ENCODE measurements at regions not wholly inside any gene's neighbourhood (a gene's known extent, or its start where the extent isn't known, plus 50 kb on each side); places are given as distances from the start of the nearest gene placed in this dataset.
A peak's percentile ranks its signal among the peaks of the same experiment; 100 is the strongest.

GRCh38 chr9:119441338-119441737 lies 72.1 kb upstream of the BRINP1 start (continued):
- TF ChIP-seq ZMAT4 (CRISPR knock-in tag; IDR thresholded peaks at IDR 0.05) (no peak), CREM (CRISPR knock-in tag; IDR thresholded peaks at IDR 0.05) (no peak), ZNF263 (CRISPR knock-in tag; IDR thresholded peaks at IDR 0.05; ENCODE audit: low read depth) (no peak), NR1H2 (CRISPR knock-in tag; IDR thresholded peaks at IDR 0.05) (no peak)

- ATAC-seq (no peak), DNase-seq (ENCODE audit: low spot score) (no peak)
- TF ChIP-seq ATF3 (CRISPR knock-in tag; conservative IDR thresholded peaks at IDR 0.05), result no peak
- no peak for TF ChIP-seq IRF1 (CRISPR knock-in tag; IDR thresholded peaks at IDR 0.05)
- no peak for TF ChIP-seq CREB1 (CRISPR knock-in tag; IDR thresholded peaks at IDR 0.05)
- TF ChIP-seq ETV6 (CRISPR knock-in tag; IDR thresholded peaks at IDR 0.05), result no peak
- TF ChIP-seq HMGXB4 (CRISPR knock-in tag; IDR thresholded peaks at IDR 0.05), result no peak
- H3K27ac Mint-ChIP-seq, result no peak overlapping the region
- CTCF ChIA-PET, result no interaction called here
- POLR2A ChIA-PET, result no interaction called here
- peaks cover 38% of the 10 kb centered on the region for H3K4me1 Mint-ChIP-seq
- H3K27me3 Mint-ChIP-seq (ENCODE audit: low read depth), result peaks cover 9% of the 10 kb centered on the region
- no peaks in the 10 kb centered on the region for H3K36me3 Mint-ChIP-seq
- no peaks in the 10 kb centered on the region for H3K9me3 Mint-ChIP-seq
- no peak overlapping the region for H3K4me3 Mint-ChIP-seq
These were observed 67.0 kb upstream of the BRINP1 start for GRCh38 chr9:119436261-119436660.

GRCh38 chr9:119435076-119435475 lies 65.8 kb upstream of the BRINP1 start:
- no peaks in the 10 kb centered on the region for H3K36me3 Mint-ChIP-seq
- CTCF ChIA-PET, result no interaction called here
- no peak for TF ChIP-seq IRF1 (CRISPR knock-in tag; IDR thresholded peaks at IDR 0.05)
- no peak for TF ChIP-seq ATF1 (CRISPR knock-in tag; IDR thresholded peaks at IDR 0.05)
- TF ChIP-seq ZNF425 (CRISPR knock-in tag; conservative IDR thresholded peaks at IDR 0.05), result no peak
- TF ChIP-seq NFYB (CRISPR knock-in tag; conservative IDR thresholded peaks at IDR 0.05; ENCODE audit: low read depth), result no peak
- no peak for TF ChIP-seq CREM (CRISPR knock-in tag; IDR thresholded peaks at IDR 0.05)
- TF ChIP-seq SOX15 (CRISPR knock-in tag; IDR thresholded peaks at IDR 0.05), result no peak
- no peak for TF ChIP-seq MAX (CRISPR knock-in tag; IDR thresholded peaks at IDR 0.05)
- TF ChIP-seq ZNF512 (CRISPR knock-in tag; IDR thresholded peaks at IDR 0.05; ENCODE audit: borderline replicate concordance), result no peak
- no peak for TF ChIP-seq ZBTB21 (CRISPR knock-in tag; IDR thresholded peaks at IDR 0.05; ENCODE audit: borderline replicate concordance)
- TF ChIP-seq ZNF532 (CRISPR knock-in tag; IDR thresholded peaks at IDR 0.05; ENCODE audit: borderline replicate concordance), result no peak

More at GRCh38 chr9:119435076-119435475, 65.8 kb upstream of the BRINP1 start:
- Mint-ChIP-seq H3K9me3 (no peaks in the 10 kb centered on the region), H3K27me3 (ENCODE audit: low read depth) (peaks cover 5% of the 10 kb centered on the region), H3K4me3 (no peak overlapping the region), H3K27ac (no peak overlapping the region), H3K4me1 (peaks cover 28% of the 10 kb centered on the region)
- DNase-seq (ENCODE audit: low spot score) (no peak), ATAC-seq (peak; percentile 44; the same call in 1 of the 2 replicates)
- POLR2A ChIA-PET, result no interaction called here
